ENCODE measurements at regions not wholly inside any gene's neighbourhood (a gene's known extent, or its start where the extent isn't known, plus 50 kb on each side); places are given as distances from the start of the nearest gene placed in this dataset.

DNA sequence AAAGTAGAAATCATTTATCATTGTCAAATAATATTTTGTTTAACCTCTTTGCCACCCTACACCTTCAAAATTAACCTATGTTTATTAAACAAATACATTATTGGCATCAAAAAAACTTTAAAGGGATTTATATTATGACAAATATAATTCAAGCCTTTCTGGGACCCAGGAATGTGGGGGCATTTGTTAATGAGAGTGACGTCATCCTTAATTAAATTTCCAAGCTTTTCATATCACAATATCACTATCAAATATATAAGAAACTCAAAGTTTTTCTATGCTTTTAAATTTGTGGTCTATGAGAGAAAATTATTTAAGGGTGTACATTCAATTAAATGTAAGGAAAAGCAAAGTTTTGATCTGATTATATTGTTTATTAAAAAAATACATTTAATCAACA is 307.4 kb upstream of the POU3F3 start:
- no peak for TF ChIP-seq POLR2A (IDR thresholded peaks at IDR 0.05)
- TF ChIP-seq, protein P1, sequence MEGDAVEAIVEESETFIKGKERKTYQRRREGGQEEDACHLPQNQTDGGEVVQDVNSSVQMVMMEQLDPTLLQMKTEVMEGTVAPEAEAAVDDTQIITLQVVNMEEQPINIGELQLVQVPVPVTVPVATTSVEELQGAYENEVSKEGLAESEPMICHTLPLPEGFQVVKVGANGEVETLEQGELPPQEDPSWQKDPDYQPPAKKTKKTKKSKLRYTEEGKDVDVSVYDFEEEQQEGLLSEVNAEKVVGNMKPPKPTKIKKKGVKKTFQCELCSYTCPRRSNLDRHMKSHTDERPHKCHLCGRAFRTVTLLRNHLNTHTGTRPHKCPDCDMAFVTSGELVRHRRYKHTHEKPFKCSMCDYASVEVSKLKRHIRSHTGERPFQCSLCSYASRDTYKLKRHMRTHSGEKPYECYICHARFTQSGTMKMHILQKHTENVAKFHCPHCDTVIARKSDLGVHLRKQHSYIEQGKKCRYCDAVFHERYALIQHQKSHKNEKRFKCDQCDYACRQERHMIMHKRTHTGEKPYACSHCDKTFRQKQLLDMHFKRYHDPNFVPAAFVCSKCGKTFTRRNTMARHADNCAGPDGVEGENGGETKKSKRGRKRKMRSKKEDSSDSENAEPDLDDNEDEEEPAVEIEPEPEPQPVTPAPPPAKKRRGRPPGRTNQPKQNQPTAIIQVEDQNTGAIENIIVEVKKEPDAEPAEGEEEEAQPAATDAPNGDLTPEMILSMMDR (IDR thresholded peaks at IDR 0.05), result no peak
